Fibroblast of lung (primary cell): ENCODE measurements at regions not wholly inside any gene's neighbourhood (a gene's known extent, or its start where the extent isn't known, plus 50 kb on each side); places are given as distances from the start of the nearest gene placed in this dataset.
A peak's percentile ranks its signal among the peaks of the same experiment; 100 is the strongest.

Experiments used
- DNase-seq, 2 donors: peaks; one replicate each; pipeline versions ENCODE4 v3.0.0 to v3.0.0-alpha.2; 2010; ENCODE audit warnings: low read depth in 2 of 2
- H2AFZ ChIP-seq: 2 replicates; pipeline ENCODE4 v1.5.1; 2012; ENCODE audit warnings: low read length, control low read depth, inconsistent platforms
- H3K27ac ChIP-seq: 2 replicates; pipeline ENCODE4 v1.5.1; 2011; ENCODE audit warnings: low read length, control low read depth; ENCODE audit not compliant: insufficient read depth
- H3K27me3 ChIP-seq: 2 replicates; pipeline ENCODE4 v1.5.1; 2011; ENCODE audit warnings: mild to moderate bottlenecking, low read length; ENCODE audit not compliant: control insufficient read depth, insufficient read depth
- H3K36me3 ChIP-seq: 2 replicates; pipeline ENCODE4 v1.5.1; 2011; ENCODE audit warnings: low read length; ENCODE audit not compliant: control insufficient read depth, insufficient read depth
- H3K4me1 ChIP-seq: 2 replicates; pipeline ENCODE4 v1.5.1; 2011; ENCODE audit warnings: low read length; ENCODE audit not compliant: control insufficient read depth, insufficient read depth; ENCODE audit errors: extremely low read depth
- H3K4me2 ChIP-seq: 2 replicates; pipeline ENCODE4 v1.5.1; 2011; ENCODE audit warnings: low read length, control low read depth; ENCODE audit not compliant: insufficient read depth; ENCODE audit errors: extremely low read depth
- H3K4me3 ChIP-seq, 4 experiments: fragments of 200-600 bp in 1 of 4; sonication (generic) in 1 of 4; replicated peaks in 1 of 4; 2 replicates each; pipeline ENCODE4 v1.5.1; 2011 to 2016; ENCODE audit warnings: low read length in 4 of 4, low read depth in 3 of 4, mild to moderate bottlenecking in 3 of 4, control low read depth in 2 of 4, inconsistent platforms in 1 of 4, mixed read lengths in 1 of 4; ENCODE audit not compliant: insufficient read depth in 1 of 4; ENCODE audit errors: control extremely low read depth in 1 of 4
- H3K79me2 ChIP-seq: 2 replicates; pipeline ENCODE4 v1.5.1; 2012; ENCODE audit warnings: mild to moderate bottlenecking, low read length, inconsistent platforms; ENCODE audit not compliant: control insufficient read depth, insufficient read depth
- H3K9ac ChIP-seq: 2 replicates; pipeline ENCODE4 v1.5.1; 2011; ENCODE audit warnings: mild to moderate bottlenecking, low read length, control low read depth; ENCODE audit not compliant: insufficient read depth
- H3K9me3 ChIP-seq: 2 replicates; pipeline ENCODE4 v1.5.1; 2012; ENCODE audit warnings: low read depth, low read length; ENCODE audit not compliant: control insufficient read depth, insufficient read depth
- H4K20me1 ChIP-seq: 2 replicates; pipeline ENCODE4 v1.5.1; 2011; ENCODE audit warnings: low read length; ENCODE audit not compliant: control insufficient read depth, insufficient read depth; ENCODE audit errors: extremely low read depth
- CTCF ChIP-seq, 2 donors: IDR thresholded peaks in 1 of 2; conservative IDR thresholded peaks in 1 of 2; 1 replicate in 1 of 2; 2 replicates in 1 of 2; pipeline ENCODE4 v1.5.1; 2011 to 2012; ENCODE audit warnings: low read length in 2 of 2, control low read depth in 1 of 2, inconsistent platforms in 1 of 2, low read depth in 1 of 2, mild to moderate bottlenecking in 1 of 2
- EZH2 ChIP-seq: IDR thresholded peaks from 2 replicates; pipeline ENCODE4 v1.5.1; 2012; ENCODE audit warnings: low read length, control low read depth, mild to moderate bottlenecking; ENCODE audit errors: missing control alignments

DNA sequence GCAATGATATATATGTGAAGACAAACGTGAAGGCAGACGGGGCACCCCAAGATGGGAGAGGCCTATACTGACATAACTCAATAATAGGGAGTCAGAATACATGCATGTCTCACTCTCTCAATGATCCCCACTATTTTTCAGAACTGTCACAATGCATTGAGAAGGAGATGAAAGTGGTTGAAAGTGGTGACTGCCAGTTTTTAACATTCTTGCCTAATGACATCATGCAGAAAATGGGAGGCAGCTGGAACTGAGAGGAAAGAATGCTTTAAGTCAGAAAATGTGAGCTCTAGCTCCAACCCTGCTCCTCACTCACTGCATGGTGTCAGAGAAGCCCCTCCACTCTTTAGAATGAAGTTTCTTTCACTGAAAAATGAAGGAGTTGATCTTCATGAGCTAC, 55.3 kb upstream of the P2RY1 start:
- no peak for TF ChIP-seq CTCF (conservative IDR thresholded peaks at IDR 0.05 in 1 of 2, IDR thresholded peaks at IDR 0.05 in 1 of 2; ENCODE audit: low read depth in 1 of 2, low read length in 2 of 2)
- no peak for TF ChIP-seq EZH2
- Histone ChIP-seq H3K4me2 (peak overlapping the region; percentile 54), H3K4me3 (no peak overlapping the region)

DNA sequence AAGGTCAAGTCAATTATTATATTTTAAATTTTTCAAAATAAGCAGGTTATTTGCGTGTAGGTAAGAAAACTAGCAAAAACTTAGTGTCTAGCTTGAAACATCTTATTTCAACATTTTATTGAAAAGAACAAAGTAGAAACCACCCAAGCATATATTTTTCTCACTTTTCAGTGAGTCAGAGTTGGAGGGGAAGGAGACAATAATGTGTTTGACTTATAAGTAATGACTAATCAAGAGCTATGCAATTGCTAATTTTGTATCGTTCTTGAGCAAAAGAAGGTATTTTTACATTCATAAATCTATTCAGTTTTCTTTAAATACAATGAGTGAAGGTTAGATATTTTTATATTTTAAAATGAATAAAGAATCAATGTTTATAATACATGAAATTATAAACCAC, 54.4 kb upstream of the P2RY1 start:
- no peak overlapping the region for H3K27ac ChIP-seq
- TF ChIP-seq EZH2 (no peak), CTCF (conservative IDR thresholded peaks at IDR 0.05 in 1 of 2, IDR thresholded peaks at IDR 0.05 in 1 of 2; ENCODE audit: low read depth in 1 of 2, low read length in 2 of 2) (no peak)
- peaks cover 2% of the 10 kb centered on the region for H3K4me1 ChIP-seq
- H3K9ac ChIP-seq: no peak overlapping the region
- H3K9me3 ChIP-seq: no peaks in the 10 kb centered on the region
- no peak overlapping the region for H3K4me2 ChIP-seq
- H3K27me3 ChIP-seq: no peaks in the 10 kb centered on the region
- no peaks in the 10 kb centered on the region for H3K79me2 ChIP-seq
- no peaks in the 10 kb centered on the region for H4K20me1 ChIP-seq
- no peak overlapping the region for H2AFZ ChIP-seq
- H3K36me3 ChIP-seq: no peaks in the 10 kb centered on the region
- DNase-seq: peak; percentile 33 to 40
- no peak overlapping the region for H3K4me3 ChIP-seq

More for the DNA sequence above, 55.3 kb upstream of the P2RY1 start:
- Histone ChIP-seq H3K27ac (no peak overlapping the region), H3K9me3 (no peaks in the 10 kb centered on the region), H2AFZ (peak overlapping the region; percentile 40), H3K36me3 (no peaks in the 10 kb centered on the region), H3K4me1 (peaks cover 2% of the 10 kb centered on the region), H3K79me2 (no peaks in the 10 kb centered on the region), H3K27me3 (no peaks in the 10 kb centered on the region), H4K20me1 (no peaks in the 10 kb centered on the region), H3K9ac (no peak overlapping the region)
- DNase-seq: peak; percentile 61 to 65

DNA sequence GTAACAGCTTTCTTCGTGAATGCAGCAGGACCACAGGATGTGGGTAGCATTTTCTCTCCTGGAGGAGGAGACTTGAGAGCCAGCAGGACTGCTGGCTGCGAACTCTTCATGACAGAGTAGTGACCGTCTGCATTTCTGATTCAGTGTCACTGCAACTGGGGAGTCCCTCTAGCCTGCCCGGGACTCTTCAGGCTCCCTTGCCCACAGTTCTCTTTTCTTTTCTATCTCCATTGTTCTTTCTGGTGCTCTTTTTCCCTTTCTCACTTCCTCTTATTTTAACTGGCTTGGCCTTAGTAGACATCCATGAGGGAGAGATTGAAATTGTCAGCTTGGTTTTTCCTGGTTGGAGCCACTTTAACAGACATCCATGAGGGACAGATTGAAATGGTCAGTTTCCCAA, 49.9 kb upstream of the P2RY1 start:
- no peaks in the 10 kb centered on the region for H3K9me3 ChIP-seq
- H3K4me1 ChIP-seq: no peaks in the 10 kb centered on the region
- H3K27ac ChIP-seq: no peak overlapping the region
- no peaks in the 10 kb centered on the region for H4K20me1 ChIP-seq
- no peak overlapping the region for H3K4me2 ChIP-seq
- TF ChIP-seq CTCF (conservative IDR thresholded peaks at IDR 0.05 in 1 of 2, IDR thresholded peaks at IDR 0.05 in 1 of 2; ENCODE audit: low read depth in 1 of 2, low read length in 2 of 2) (no peak), EZH2 (no peak)
- H3K36me3 ChIP-seq: no peaks in the 10 kb centered on the region
- no peak overlapping the region for H2AFZ ChIP-seq
- no peaks in the 10 kb centered on the region for H3K79me2 ChIP-seq
- no peak for DNase-seq
- H3K9ac ChIP-seq: no peak overlapping the region
- H3K4me3 ChIP-seq: no peak overlapping the region
- H3K27me3 ChIP-seq: no peaks in the 10 kb centered on the region
